AG04449 (cell line): ENCODE measurements at regions not wholly inside any gene's neighbourhood (a gene's known extent, or its start where the extent isn't known, plus 50 kb on each side); places are given as distances from the start of the nearest gene placed in this dataset.

Experiments used
- CTCF ChIA-PET: fragments of 350-600 bp; formaldehyde crosslinking; extraction: SDS; loops from one replicate; lab custom pipeline; 2021; ENCODE audit warnings: antibody characterized with exemption; lab: Yijun Ruan, JAX
- POLR2A ChIA-PET: fragments of 400-600, 350-600 bp; formaldehyde crosslinking; extraction: SDS; loops from one replicate; lab custom pipeline; 2020; ENCODE audit warnings: antibody characterized with exemption, inconsistent platforms; lab: Yijun Ruan, JAX
- DNase-seq: peaks from one replicate; pipeline ENCODE4 v3.0.0-alpha.2; 2010; ENCODE audit warnings: low read depth, low spot score
- H3K4me3 ChIP-seq: 2 replicates; pipeline ENCODE4 v1.5.1; 2011; ENCODE audit warnings: low read depth, mild to moderate bottlenecking, control low read depth, low read length
- CTCF ChIP-seq: IDR thresholded peaks from one replicate; pipeline ENCODE4 v1.5.1; 2011; ENCODE audit warnings: mild to moderate bottlenecking, moderate library complexity, low read length, control low read depth, inconsistent platforms; ENCODE audit not compliant: insufficient read depth; ENCODE audit errors: missing control alignments

- ChIA-PET CTCF (no interaction called here), POLR2A (no interaction called here)
- H3K4me3 ChIP-seq: no peak overlapping the region
- DNase-seq: peak; percentile 69
- no peak for TF ChIP-seq CTCF
Measured at GRCh38 chr12:68451261-68452077, 119.3 kb upstream of the MDM1 start.

DNA sequence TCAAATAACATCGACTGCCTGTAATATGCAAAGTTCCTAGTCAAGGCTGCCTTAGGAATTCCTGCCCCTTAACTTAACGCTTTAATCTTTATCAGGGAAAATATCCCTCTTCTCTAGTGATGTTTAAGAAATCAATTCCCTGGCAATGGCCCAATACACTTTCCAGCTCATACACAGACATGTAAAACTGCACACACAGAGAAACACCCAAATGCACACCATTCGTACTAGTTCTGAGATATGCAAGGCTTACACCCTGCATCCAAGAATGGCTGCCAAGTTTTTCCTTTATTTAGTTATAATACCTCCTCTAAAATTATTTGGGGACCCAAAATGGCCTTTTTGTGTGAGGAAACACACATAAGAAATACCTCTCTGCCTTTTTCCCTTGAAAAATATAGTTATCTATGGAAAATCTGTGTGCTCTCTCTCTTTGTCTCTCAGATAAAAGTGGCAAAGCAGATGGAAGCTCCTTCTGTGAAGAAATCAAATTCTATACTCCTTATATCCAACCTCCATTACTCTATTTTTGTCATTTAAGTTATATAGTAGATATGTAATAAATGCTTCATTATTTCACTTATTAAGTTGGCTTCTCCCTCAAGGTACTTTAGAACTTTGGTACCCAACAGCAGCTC lies 120.0 kb upstream of the MDM1 start:
- ChIA-PET POLR2A (interaction anchor here (0.5 kb wide), 1 partner anchor 785 kb away, joined by 3 read pairs; no protein-coding TSS in a partner anchor), CTCF (interaction anchor here (1.6 kb wide), 1 partner anchor 10 kb away, joined by 3 read pairs; no protein-coding TSS in a partner anchor)
- no peak for TF ChIP-seq CTCF
- no peak overlapping the region for H3K4me3 ChIP-seq
- DNase-seq: no peak

- POLR2A ChIA-PET: no interaction called here
- CTCF ChIA-PET: interaction anchor here (1.6 kb wide), 1 partner anchor 11 kb away, joined by 3 read pairs; no protein-coding TSS in a partner anchor
Measured at GRCh38 chr12:68453278-68453677, 121.1 kb upstream of the MDM1 start.

GRCh38 chr12:68453876-68454275 lies 121.7 kb upstream of the MDM1 start:
- no peak for DNase-seq
- TF ChIP-seq CTCF: no peak
- POLR2A ChIA-PET: no interaction called here
- H3K4me3 ChIP-seq: no peak overlapping the region
- CTCF ChIA-PET: interaction anchor here (1.5 to 1.6 kb wide), 2 partner anchors 12 to 14 kb away, joined by 3 read pairs; no protein-coding TSS in a partner anchor

More at GRCh38 chr12:68453278-68453677, 121.1 kb upstream of the MDM1 start:
- H3K4me3 ChIP-seq: no peak overlapping the region
- no peak for DNase-seq
- TF ChIP-seq CTCF: no peak

GRCh38 chr12:68454892-68455291 lies 122.7 kb upstream of the MDM1 start:
- CTCF ChIA-PET: interaction anchor here (1.5 kb wide), 1 partner anchor 15 kb away, joined by 3 read pairs; no protein-coding TSS in a partner anchor
- POLR2A ChIA-PET: no interaction called here
- no peak for TF ChIP-seq CTCF
- no peak overlapping the region for H3K4me3 ChIP-seq
- DNase-seq: no peak
